ENCODE measurements at regions not wholly inside any gene's neighbourhood (a gene's known extent, or its start where the extent isn't known, plus 50 kb on each side); places are given as distances from the start of the nearest gene placed in this dataset.

GRCh38 chr4:175377203-175377602 is 434.9 kb downstream of the GPM6A start:
- Histone ChIP-seq H3K9ac (no peak overlapping the region), H3K9me3 (ENCODE audit: control insufficient read depth, low read length) (no peaks in the 10 kb centered on the region), H2AFZ (no peak overlapping the region), H3K4me2 (ENCODE audit: low read length) (no peak overlapping the region), H3K4me3 (ENCODE audit: low read depth, low read length) (no peak overlapping the region), H3K27me3 (ENCODE audit: control insufficient read depth, insufficient read depth, low read length) (no peaks in the 10 kb centered on the region), H3K79me2 (no peaks in the 10 kb centered on the region), H3K36me3 (ENCODE audit: control insufficient read depth, insufficient read depth, low read length) (no peaks in the 10 kb centered on the region), H3K27ac (no peak overlapping the region), H3K4me1 (no peaks in the 10 kb centered on the region)
- no peak for TF ChIP-seq CTCF (IDR thresholded peaks at IDR 0.05)

- Histone ChIP-seq H3K79me2 (no peaks in the 10 kb centered on the region), H3K9me3 (ENCODE audit: control insufficient read depth, low read length) (no peaks in the 10 kb centered on the region), H3K9ac (no peak overlapping the region), H2AFZ (no peak overlapping the region), H3K4me2 (ENCODE audit: low read length) (no peak overlapping the region), H3K4me3 (ENCODE audit: low read depth, low read length) (no peak overlapping the region), H3K27ac (no peak overlapping the region), H3K27me3 (ENCODE audit: control insufficient read depth, insufficient read depth, low read length) (no peaks in the 10 kb centered on the region), H3K36me3 (ENCODE audit: control insufficient read depth, insufficient read depth, low read length) (no peaks in the 10 kb centered on the region), H3K4me1 (no peaks in the 10 kb centered on the region)
- no peak for TF ChIP-seq CTCF (IDR thresholded peaks at IDR 0.05)
Observed at GRCh38 chr4:175378372-175378771, 433.7 kb downstream of the GPM6A start.

- TF ChIP-seq CTCF (IDR thresholded peaks at IDR 0.05) = no peak
- no peaks in the 10 kb centered on the region for H3K9me3 ChIP-seq (ENCODE audit: control insufficient read depth, low read length)
- H3K9ac ChIP-seq = no peak overlapping the region
- H3K36me3 ChIP-seq (ENCODE audit: control insufficient read depth, insufficient read depth, low read length) = no peaks in the 10 kb centered on the region
- H3K27me3 ChIP-seq (ENCODE audit: control insufficient read depth, insufficient read depth, low read length) = no peaks in the 10 kb centered on the region
- H3K79me2 ChIP-seq = no peaks in the 10 kb centered on the region
- H3K4me3 ChIP-seq (ENCODE audit: low read depth, low read length) = no peak overlapping the region
- H3K4me2 ChIP-seq (ENCODE audit: low read length) = no peak overlapping the region
- H2AFZ ChIP-seq = no peak overlapping the region
- H3K4me1 ChIP-seq = no peaks in the 10 kb centered on the region
- H3K27ac ChIP-seq = no peak overlapping the region
Observed at GRCh38 chr4:175380841-175381240, 431.2 kb downstream of the GPM6A start.

- H3K27me3 ChIP-seq (ENCODE audit: control insufficient read depth, insufficient read depth, low read length) = no peaks in the 10 kb centered on the region
- no peak overlapping the region for H3K27ac ChIP-seq
- H3K36me3 ChIP-seq (ENCODE audit: control insufficient read depth, insufficient read depth, low read length) = no peaks in the 10 kb centered on the region
- H3K79me2 ChIP-seq = no peaks in the 10 kb centered on the region
- H2AFZ ChIP-seq = no peak overlapping the region
- H3K4me2 ChIP-seq (ENCODE audit: low read length) = no peak overlapping the region
- TF ChIP-seq CTCF (IDR thresholded peaks at IDR 0.05) = no peak
- no peaks in the 10 kb centered on the region for H3K4me1 ChIP-seq
- no peak overlapping the region for H3K9ac ChIP-seq
- no peaks in the 10 kb centered on the region for H3K9me3 ChIP-seq (ENCODE audit: control insufficient read depth, low read length)
- no peak overlapping the region for H3K4me3 ChIP-seq (ENCODE audit: low read depth, low read length)
Observed at GRCh38 chr4:175385797-175386196, 426.3 kb downstream of the GPM6A start.

GRCh38 chr4:175386776-175387507 is 425.1 kb downstream of the GPM6A start:
- Histone ChIP-seq H3K79me2 (no peaks in the 10 kb centered on the region), H3K27ac (no peak overlapping the region), H3K4me2 (ENCODE audit: low read length) (no peak overlapping the region), H3K9me3 (ENCODE audit: control insufficient read depth, low read length) (no peaks in the 10 kb centered on the region), H3K27me3 (ENCODE audit: control insufficient read depth, insufficient read depth, low read length) (no peaks in the 10 kb centered on the region), H3K4me1 (no peaks in the 10 kb centered on the region), H3K4me3 (ENCODE audit: low read depth, low read length) (no peak overlapping the region), H3K36me3 (ENCODE audit: control insufficient read depth, insufficient read depth, low read length) (no peaks in the 10 kb centered on the region), H3K9ac (no peak overlapping the region), H2AFZ (no peak overlapping the region)
- no peak for TF ChIP-seq CTCF (IDR thresholded peaks at IDR 0.05)
